ENCODE measurements at regions not wholly inside any gene's neighbourhood (a gene's known extent, or its start where the extent isn't known, plus 50 kb on each side); places are given as distances from the start of the nearest gene placed in this dataset.

DNA sequence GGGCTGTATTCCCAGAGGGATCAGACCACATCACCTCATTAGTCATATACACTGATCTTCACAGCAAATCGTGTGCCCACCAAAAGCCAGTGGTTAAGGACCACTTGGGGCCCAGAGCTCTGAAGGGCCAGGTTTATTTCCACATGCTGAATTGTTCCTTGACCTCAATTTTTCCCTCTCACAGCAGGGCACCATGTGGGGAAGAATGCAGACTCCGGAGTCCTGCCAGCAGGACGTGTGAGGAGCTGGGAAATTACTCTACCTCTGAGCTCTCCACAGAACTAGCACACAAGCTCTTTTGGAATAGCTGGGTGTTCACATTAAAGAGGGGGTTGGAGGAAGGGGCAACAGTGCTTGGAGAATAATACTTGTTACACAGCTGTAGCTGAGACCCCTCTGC, 57.6 kb upstream of the SEL1L start:
- Histone ChIP-seq H3K27ac (ENCODE audit: low read length) (no peak overlapping the region), H3K9ac (ENCODE audit: low read length) (no peak overlapping the region), H3K79me2 (replicated peaks; ENCODE audit: insufficient read depth, low read length) (no peaks in the 10 kb centered on the region), H3K4me2 (ENCODE audit: low read length) (no peak overlapping the region), H3K9me2 (ENCODE audit: insufficient read depth, low read length) (no peaks in the 10 kb centered on the region), H4K20me1 (ENCODE audit: insufficient read depth) (no peaks in the 10 kb centered on the region), H3K27me3 (ENCODE audit: insufficient read depth, low read depth, low read length) (no peaks in the 10 kb centered on the region), H3K36me3 (ENCODE audit: insufficient read depth, low read length) (no peaks in the 10 kb centered on the region), H3K4me3 (ENCODE audit: low read length) (no peak overlapping the region), H3F3A (ENCODE audit: insufficient read depth, low read length, poor library complexity, severe bottlenecking) (no peaks in the 10 kb centered on the region), H3K9me3 (ENCODE audit: low read length) (no peaks in the 10 kb centered on the region), H2AFZ (ENCODE audit: low read depth, low read length) (no peak overlapping the region)
- TF ChIP-seq EP300 (conservative IDR thresholded peaks at IDR 0.05; ENCODE audit: poor library complexity, severe bottlenecking) (no peak), POLR2AphosphoS5 (IDR thresholded peaks at IDR 0.05) (no peak), SMC3 (conservative IDR thresholded peaks at IDR 0.05; ENCODE audit: poor library complexity) (no peak), EZH2 (IDR thresholded peaks at IDR 0.05; ENCODE audit: borderline replicate concordance, insufficient read depth, low read length, poor library complexity, severe bottlenecking) (no peak)
- TF ChIP-seq, protein P1, sequence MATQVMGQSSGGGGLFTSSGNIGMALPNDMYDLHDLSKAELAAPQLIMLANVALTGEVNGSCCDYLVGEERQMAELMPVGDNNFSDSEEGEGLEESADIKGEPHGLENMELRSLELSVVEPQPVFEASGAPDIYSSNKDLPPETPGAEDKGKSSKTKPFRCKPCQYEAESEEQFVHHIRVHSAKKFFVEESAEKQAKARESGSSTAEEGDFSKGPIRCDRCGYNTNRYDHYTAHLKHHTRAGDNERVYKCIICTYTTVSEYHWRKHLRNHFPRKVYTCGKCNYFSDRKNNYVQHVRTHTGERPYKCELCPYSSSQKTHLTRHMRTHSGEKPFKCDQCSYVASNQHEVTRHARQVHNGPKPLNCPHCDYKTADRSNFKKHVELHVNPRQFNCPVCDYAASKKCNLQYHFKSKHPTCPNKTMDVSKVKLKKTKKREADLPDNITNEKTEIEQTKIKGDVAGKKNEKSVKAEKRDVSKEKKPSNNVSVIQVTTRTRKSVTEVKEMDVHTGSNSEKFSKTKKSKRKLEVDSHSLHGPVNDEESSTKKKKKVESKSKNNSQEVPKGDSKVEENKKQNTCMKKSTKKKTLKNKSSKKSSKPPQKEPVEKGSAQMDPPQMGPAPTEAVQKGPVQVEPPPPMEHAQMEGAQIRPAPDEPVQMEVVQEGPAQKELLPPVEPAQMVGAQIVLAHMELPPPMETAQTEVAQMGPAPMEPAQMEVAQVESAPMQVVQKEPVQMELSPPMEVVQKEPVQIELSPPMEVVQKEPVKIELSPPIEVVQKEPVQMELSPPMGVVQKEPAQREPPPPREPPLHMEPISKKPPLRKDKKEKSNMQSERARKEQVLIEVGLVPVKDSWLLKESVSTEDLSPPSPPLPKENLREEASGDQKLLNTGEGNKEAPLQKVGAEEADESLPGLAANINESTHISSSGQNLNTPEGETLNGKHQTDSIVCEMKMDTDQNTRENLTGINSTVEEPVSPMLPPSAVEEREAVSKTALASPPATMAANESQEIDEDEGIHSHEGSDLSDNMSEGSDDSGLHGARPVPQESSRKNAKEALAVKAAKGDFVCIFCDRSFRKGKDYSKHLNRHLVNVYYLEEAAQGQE (IDR thresholded peaks at IDR 0.05; ENCODE audit: borderline replicate concordance), result no peak
- TF ChIP-seq, protein P2, sequence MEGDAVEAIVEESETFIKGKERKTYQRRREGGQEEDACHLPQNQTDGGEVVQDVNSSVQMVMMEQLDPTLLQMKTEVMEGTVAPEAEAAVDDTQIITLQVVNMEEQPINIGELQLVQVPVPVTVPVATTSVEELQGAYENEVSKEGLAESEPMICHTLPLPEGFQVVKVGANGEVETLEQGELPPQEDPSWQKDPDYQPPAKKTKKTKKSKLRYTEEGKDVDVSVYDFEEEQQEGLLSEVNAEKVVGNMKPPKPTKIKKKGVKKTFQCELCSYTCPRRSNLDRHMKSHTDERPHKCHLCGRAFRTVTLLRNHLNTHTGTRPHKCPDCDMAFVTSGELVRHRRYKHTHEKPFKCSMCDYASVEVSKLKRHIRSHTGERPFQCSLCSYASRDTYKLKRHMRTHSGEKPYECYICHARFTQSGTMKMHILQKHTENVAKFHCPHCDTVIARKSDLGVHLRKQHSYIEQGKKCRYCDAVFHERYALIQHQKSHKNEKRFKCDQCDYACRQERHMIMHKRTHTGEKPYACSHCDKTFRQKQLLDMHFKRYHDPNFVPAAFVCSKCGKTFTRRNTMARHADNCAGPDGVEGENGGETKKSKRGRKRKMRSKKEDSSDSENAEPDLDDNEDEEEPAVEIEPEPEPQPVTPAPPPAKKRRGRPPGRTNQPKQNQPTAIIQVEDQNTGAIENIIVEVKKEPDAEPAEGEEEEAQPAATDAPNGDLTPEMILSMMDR (IDR thresholded peaks at IDR 0.05; ENCODE audit: poor library complexity, severe bottlenecking), result no peak

DNA sequence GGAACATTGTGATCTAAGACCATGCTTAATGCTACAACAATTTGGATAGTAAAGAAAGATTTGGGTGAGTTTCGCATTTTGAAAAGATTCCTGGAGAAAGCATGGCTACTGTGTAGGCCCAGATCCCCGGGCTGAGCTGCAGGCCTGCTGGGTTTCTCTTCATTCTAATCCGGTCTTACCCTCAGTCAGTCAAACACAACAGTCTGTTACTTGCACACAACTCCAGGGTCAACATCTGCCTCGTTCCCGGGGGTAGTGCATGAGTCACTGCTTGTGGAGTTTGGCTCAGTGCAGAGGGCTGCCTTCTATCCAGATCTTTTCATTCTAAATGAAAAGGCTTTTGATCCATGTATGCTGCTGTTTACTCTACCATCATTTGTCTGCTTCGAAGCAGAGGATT, 60.4 kb upstream of the SEL1L start:
- Histone ChIP-seq H4K20me1 (ENCODE audit: insufficient read depth) (no peaks in the 10 kb centered on the region), H3K27me3 (ENCODE audit: insufficient read depth, low read depth, low read length) (no peaks in the 10 kb centered on the region), H3K27ac (ENCODE audit: low read length) (no peak overlapping the region), H3K4me3 (ENCODE audit: low read length) (no peak overlapping the region), H3F3A (ENCODE audit: insufficient read depth, low read length, poor library complexity, severe bottlenecking) (no peaks in the 10 kb centered on the region), H3K4me2 (ENCODE audit: low read length) (no peak overlapping the region), H3K9me2 (ENCODE audit: insufficient read depth, low read length) (no peaks in the 10 kb centered on the region), H3K9me3 (ENCODE audit: low read length) (no peaks in the 10 kb centered on the region), H3K36me3 (ENCODE audit: insufficient read depth, low read length) (no peaks in the 10 kb centered on the region), H2AFZ (ENCODE audit: low read depth, low read length) (no peak overlapping the region), H3K79me2 (replicated peaks; ENCODE audit: insufficient read depth, low read length) (no peaks in the 10 kb centered on the region), H3K9ac (ENCODE audit: low read length) (no peak overlapping the region)
- no peak for TF ChIP-seq TAF1 (IDR thresholded peaks at IDR 0.05; ENCODE audit: low read depth)
- no peak for TF ChIP-seq SMC3 (conservative IDR thresholded peaks at IDR 0.05; ENCODE audit: poor library complexity)
- TF ChIP-seq RAD21 (conservative IDR thresholded peaks at IDR 0.05), result no peak
- TF ChIP-seq MXI1 (conservative IDR thresholded peaks at IDR 0.05; ENCODE audit: poor library complexity, severe bottlenecking), result no peak

DNA sequence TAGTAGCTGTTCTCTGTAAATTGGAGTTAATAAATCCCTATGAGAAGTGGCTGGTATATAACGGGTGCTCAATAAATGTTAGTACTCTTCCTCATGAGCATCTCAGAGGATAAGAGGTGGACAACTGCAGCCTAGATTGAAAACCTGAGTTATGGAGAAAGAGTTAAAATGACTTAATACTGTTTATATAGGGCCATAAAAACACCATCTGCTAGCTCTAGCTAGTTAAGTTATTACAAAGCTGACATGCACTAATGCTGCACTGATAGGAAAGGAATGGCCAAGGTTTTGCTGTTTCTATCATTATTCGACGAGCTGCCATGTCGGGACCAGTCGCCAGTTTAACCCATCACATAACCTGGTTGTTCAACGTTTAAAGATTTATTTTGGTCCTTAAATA, 72.0 kb upstream of the SEL1L start:
- Histone ChIP-seq H2AFZ (ENCODE audit: low read depth, low read length) (no peak overlapping the region), H4K20me1 (ENCODE audit: insufficient read depth) (no peaks in the 10 kb centered on the region)

More for the DNA sequence above, 72.0 kb upstream of the SEL1L start:
- Histone ChIP-seq H3K27ac (ENCODE audit: low read length) (no peak overlapping the region), H3K36me3 (ENCODE audit: insufficient read depth, low read length) (no peaks in the 10 kb centered on the region), H3K4me2 (ENCODE audit: low read length) (no peak overlapping the region), H3K9me2 (ENCODE audit: insufficient read depth, low read length) (no peaks in the 10 kb centered on the region), H3K4me3 (ENCODE audit: low read length) (no peak overlapping the region), H3K9ac (ENCODE audit: low read length) (no peak overlapping the region), H3F3A (ENCODE audit: insufficient read depth, low read length, poor library complexity, severe bottlenecking) (no peaks in the 10 kb centered on the region), H3K9me3 (ENCODE audit: low read length) (no peaks in the 10 kb centered on the region), H3K27me3 (ENCODE audit: insufficient read depth, low read depth, low read length) (no peaks in the 10 kb centered on the region), H3K79me2 (replicated peaks; ENCODE audit: insufficient read depth, low read length) (no peaks in the 10 kb centered on the region)
- TF ChIP-seq RAD21 (conservative IDR thresholded peaks at IDR 0.05) (no peak), POLR2AphosphoS5 (IDR thresholded peaks at IDR 0.05) (no peak), EZH2 (IDR thresholded peaks at IDR 0.05; ENCODE audit: borderline replicate concordance, insufficient read depth, low read length, poor library complexity, severe bottlenecking) (no peak), SMC3 (conservative IDR thresholded peaks at IDR 0.05; ENCODE audit: poor library complexity) (no peak), TAF1 (IDR thresholded peaks at IDR 0.05; ENCODE audit: low read depth) (no peak), EP300 (conservative IDR thresholded peaks at IDR 0.05; ENCODE audit: poor library complexity, severe bottlenecking) (no peak), MXI1 (conservative IDR thresholded peaks at IDR 0.05; ENCODE audit: poor library complexity, severe bottlenecking) (no peak)
- TF ChIP-seq, protein P1 (IDR thresholded peaks at IDR 0.05; ENCODE audit: borderline replicate concordance), result no peak
- TF ChIP-seq, protein P2 (IDR thresholded peaks at IDR 0.05; ENCODE audit: poor library complexity, severe bottlenecking), result no peak
